Astrocyte (in vitro differentiated cells and primary cell): ENCODE measurements at regions not wholly inside any gene's neighbourhood (a gene's known extent, or its start where the extent isn't known, plus 50 kb on each side); places are given as distances from the start of the nearest gene placed in this dataset.

ENCODE experiments used
- DNase-seq: peaks from one replicate; pipeline ENCODE4 v3.0.0-alpha.2; 2010; ENCODE audit warnings: low read depth
- FAIRE-seq: peaks from 2 replicates; lab custom pipeline; 2011; peaks lifted over from hg19 to GRCh38; lab: Jason Lieb, UNC
- H2AFZ ChIP-seq: 2 replicates; pipeline ENCODE4 v1.6.0; 2012; ENCODE audit warnings: low read depth, low read length, inconsistent platforms
- H3K27ac ChIP-seq: 2 replicates; pipeline ENCODE4 v1.5.1; 2011; ENCODE audit warnings: low read depth, low read length, inconsistent platforms
- H3K27me3 ChIP-seq: 2 replicates; pipeline ENCODE4 v1.6.0; 2011; ENCODE audit warnings: low read length, inconsistent platforms; ENCODE audit not compliant: insufficient read depth
- H3K36me3 ChIP-seq: 2 replicates; pipeline ENCODE4 v1.5.1; 2011; ENCODE audit warnings: low read length, inconsistent platforms; ENCODE audit not compliant: insufficient read depth
- H3K4me1 ChIP-seq: 2 replicates; pipeline ENCODE4 v1.5.1; 2011; ENCODE audit warnings: low read length, inconsistent platforms; ENCODE audit not compliant: insufficient read depth
- H3K4me2 ChIP-seq: 2 replicates; pipeline ENCODE4 v1.6.0; 2012; ENCODE audit warnings: low read length, inconsistent platforms
- H3K4me3 ChIP-seq: 2 replicates; pipeline ENCODE4 v1.5.1; 2011; ENCODE audit warnings: low read depth, mild to moderate bottlenecking, low read length, inconsistent platforms; ENCODE audit not compliant: insufficient read depth
- H3K79me2 ChIP-seq: 2 replicates; pipeline ENCODE4 v1.6.0; 2012; ENCODE audit warnings: mild to moderate bottlenecking, low read length, inconsistent platforms; ENCODE audit not compliant: insufficient read depth
- H3K9ac ChIP-seq: 2 replicates; pipeline ENCODE4 v1.6.0; 2012; ENCODE audit warnings: mild to moderate bottlenecking, low read length, inconsistent platforms
- H3K9me3 ChIP-seq: 2 replicates; pipeline ENCODE4 v1.5.1; 2012; ENCODE audit warnings: low read depth, mild to moderate bottlenecking, low read length, inconsistent platforms; ENCODE audit not compliant: insufficient read depth
- H4K20me1 ChIP-seq: 2 replicates; pipeline ENCODE4 v1.6.0; 2012; ENCODE audit warnings: low read length, inconsistent platforms; ENCODE audit not compliant: insufficient read depth
- H3K27ac Mint-ChIP-seq: one replicate; pipeline ENCODE4 v1.8.0; 2021; ENCODE audit warnings: mild to moderate bottlenecking, mixed read lengths; ENCODE audit not compliant: unreplicated experiment
- H3K27me3 Mint-ChIP-seq: one replicate; pipeline ENCODE4 v1.8.0; 2021; ENCODE audit warnings: low read depth, mixed read lengths; ENCODE audit not compliant: unreplicated experiment
- H3K36me3 Mint-ChIP-seq: one replicate; pipeline ENCODE4 v1.8.0; 2021; ENCODE audit warnings: low read depth, mixed read lengths; ENCODE audit not compliant: unreplicated experiment
- H3K4me1 Mint-ChIP-seq: one replicate; pipeline ENCODE4 v1.8.0; 2021; ENCODE audit warnings: low read depth, mixed read lengths; ENCODE audit not compliant: unreplicated experiment
- H3K4me3 Mint-ChIP-seq: one replicate; pipeline ENCODE4 v1.8.0; 2021; ENCODE audit warnings: mild to moderate bottlenecking, moderate library complexity, mixed read lengths; ENCODE audit not compliant: unreplicated experiment
- H3K9me3 Mint-ChIP-seq: one replicate; pipeline ENCODE4 v1.8.0; 2021; ENCODE audit warnings: mild to moderate bottlenecking, mixed read lengths; ENCODE audit not compliant: unreplicated experiment
- EZH2 ChIP-seq: IDR thresholded peaks from 2 replicates; pipeline ENCODE4 v1.6.1; 2012; ENCODE audit warnings: mild to moderate bottlenecking, low read length, inconsistent platforms; ENCODE audit not compliant: insufficient read depth
- TF ChIP-seq, protein P1 (sequence below): IDR thresholded peaks from 2 replicates; pipeline ENCODE4 v1.5.1; 2011; ENCODE audit warnings: low read depth, mild to moderate bottlenecking, inconsistent platforms, low read length, moderate library complexity; ENCODE audit not compliant: insufficient read depth

DNA sequence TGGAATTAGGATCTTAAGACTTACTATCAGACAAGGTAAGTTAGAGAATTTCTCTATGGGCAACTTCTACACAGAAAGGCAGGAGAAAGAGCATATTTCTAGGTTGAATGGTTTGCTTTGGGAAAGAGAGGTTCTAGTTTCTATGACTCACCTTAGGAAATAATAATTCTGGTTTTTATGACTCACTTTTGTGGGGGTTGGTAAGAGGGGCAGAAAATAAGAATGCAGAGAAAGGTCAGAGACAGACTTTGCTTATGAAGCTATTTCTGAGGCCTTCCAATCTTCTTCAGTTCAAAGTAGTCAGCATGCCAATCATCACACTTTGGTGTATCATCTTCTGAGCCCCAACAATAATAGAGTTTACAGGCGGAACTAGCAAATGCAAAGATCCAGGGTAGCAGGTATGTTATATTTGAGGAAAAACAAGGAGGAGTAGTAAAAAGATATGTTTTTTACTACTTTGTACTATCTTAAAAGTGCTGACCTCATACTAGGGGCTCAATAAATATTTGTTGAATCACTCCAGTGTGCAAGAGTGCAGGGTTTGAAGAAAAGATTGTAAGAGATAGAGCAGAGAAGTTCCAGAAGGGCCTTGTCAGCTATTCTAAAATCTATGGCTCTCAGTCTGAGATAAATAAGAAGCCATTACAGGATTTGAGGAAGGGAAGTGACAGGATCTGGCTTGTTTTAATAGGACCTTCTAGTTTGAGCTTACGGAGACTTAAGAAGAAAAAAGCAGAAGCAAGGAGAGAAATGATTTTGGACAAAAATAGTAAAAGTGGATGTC, 56.7 kb upstream of the LRFN5 start:
- H3K4me3 Mint-ChIP-seq = no peak overlapping the region
- H3K9me3 Mint-ChIP-seq = no peaks in the 10 kb centered on the region
- TF ChIP-seq, protein P1, sequence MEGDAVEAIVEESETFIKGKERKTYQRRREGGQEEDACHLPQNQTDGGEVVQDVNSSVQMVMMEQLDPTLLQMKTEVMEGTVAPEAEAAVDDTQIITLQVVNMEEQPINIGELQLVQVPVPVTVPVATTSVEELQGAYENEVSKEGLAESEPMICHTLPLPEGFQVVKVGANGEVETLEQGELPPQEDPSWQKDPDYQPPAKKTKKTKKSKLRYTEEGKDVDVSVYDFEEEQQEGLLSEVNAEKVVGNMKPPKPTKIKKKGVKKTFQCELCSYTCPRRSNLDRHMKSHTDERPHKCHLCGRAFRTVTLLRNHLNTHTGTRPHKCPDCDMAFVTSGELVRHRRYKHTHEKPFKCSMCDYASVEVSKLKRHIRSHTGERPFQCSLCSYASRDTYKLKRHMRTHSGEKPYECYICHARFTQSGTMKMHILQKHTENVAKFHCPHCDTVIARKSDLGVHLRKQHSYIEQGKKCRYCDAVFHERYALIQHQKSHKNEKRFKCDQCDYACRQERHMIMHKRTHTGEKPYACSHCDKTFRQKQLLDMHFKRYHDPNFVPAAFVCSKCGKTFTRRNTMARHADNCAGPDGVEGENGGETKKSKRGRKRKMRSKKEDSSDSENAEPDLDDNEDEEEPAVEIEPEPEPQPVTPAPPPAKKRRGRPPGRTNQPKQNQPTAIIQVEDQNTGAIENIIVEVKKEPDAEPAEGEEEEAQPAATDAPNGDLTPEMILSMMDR = no peak
- no peak for TF ChIP-seq EZH2
- H3K27ac Mint-ChIP-seq = no peak overlapping the region
- no peaks in the 10 kb centered on the region for H4K20me1 ChIP-seq
- H3K4me1 ChIP-seq = peaks cover 8% of the 10 kb centered on the region
- H3K27me3 ChIP-seq = no peaks in the 10 kb centered on the region
- no peaks in the 10 kb centered on the region for H3K27me3 Mint-ChIP-seq
- H3K9me3 ChIP-seq = no peaks in the 10 kb centered on the region
- no peak overlapping the region for H3K9ac ChIP-seq
- H3K36me3 ChIP-seq = no peaks in the 10 kb centered on the region
- H3K4me2 ChIP-seq = peak overlapping the region; percentile 61
- peak overlapping the region; percentile 62 for H3K27ac ChIP-seq
- DNase-seq (peak; percentile 47), FAIRE-seq (no peak)
- no peaks in the 10 kb centered on the region for H3K36me3 Mint-ChIP-seq
- H3K4me1 Mint-ChIP-seq = no peaks in the 10 kb centered on the region
- H3K79me2 ChIP-seq = no peaks in the 10 kb centered on the region
- H2AFZ ChIP-seq = peak overlapping the region; percentile 3
- no peak overlapping the region for H3K4me3 ChIP-seq

DNA sequence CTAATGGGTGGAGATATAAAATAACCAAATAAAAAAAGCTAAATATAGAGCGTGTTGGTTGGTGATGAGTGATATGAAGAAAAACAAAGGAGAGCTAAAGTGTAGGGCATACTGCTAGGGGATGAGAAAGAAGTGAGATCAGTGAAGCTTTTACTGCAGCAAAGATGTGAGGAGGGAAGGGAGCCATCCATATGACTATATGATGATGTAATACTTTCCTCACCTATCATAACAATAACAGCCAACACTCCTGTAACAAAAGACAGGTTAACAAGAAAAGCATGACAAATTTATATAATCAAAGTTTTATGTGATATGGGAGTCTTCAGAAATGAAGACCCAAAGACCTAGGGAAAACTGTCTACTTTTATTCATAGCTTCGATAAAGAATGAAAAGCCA, 57.4 kb upstream of the LRFN5 start:
- TF ChIP-seq, protein P1 = no peak
- TF ChIP-seq EZH2 = no peak
- Mint-ChIP-seq H3K27me3 (no peaks in the 10 kb centered on the region), H3K4me3 (no peak overlapping the region), H3K36me3 (no peaks in the 10 kb centered on the region), H3K27ac (peak overlapping the region; percentile 5), H3K9me3 (no peaks in the 10 kb centered on the region), H3K4me1 (peaks cover 2% of the 10 kb centered on the region)
- FAIRE-seq (no peak), DNase-seq (no peak)
- Histone ChIP-seq H3K4me2 (peak overlapping the region; percentile 61), H3K36me3 (no peaks in the 10 kb centered on the region), H3K27ac (peak overlapping the region; percentile 62), H3K27me3 (no peaks in the 10 kb centered on the region), H3K79me2 (no peaks in the 10 kb centered on the region), H4K20me1 (no peaks in the 10 kb centered on the region), H3K4me1 (peaks cover 8% of the 10 kb centered on the region), H3K9me3 (no peaks in the 10 kb centered on the region), H2AFZ (no peak overlapping the region), H3K4me3 (no peak overlapping the region), H3K9ac (no peak overlapping the region)

DNA sequence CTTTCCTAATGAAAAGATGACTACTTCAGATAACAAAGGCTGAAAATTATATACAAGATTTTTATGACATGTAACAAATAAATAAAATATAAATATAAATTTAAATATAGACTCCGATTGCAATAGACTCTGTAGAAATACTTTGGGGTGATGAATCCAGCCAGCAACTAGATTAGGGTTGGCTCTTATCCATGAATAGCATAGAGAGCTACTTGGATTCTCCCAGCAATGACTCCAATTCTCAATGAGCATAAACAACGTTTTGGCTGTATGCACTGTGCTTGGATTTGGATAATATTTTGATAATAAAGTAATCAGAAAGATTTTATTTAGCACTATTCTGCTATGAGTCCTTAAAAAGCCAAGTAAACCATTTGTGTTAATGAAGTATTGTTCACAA, 58.0 kb upstream of the LRFN5 start:
- H3K4me2 ChIP-seq = no peak overlapping the region
- no peak overlapping the region for H3K9ac ChIP-seq
- no peak overlapping the region for H3K4me3 ChIP-seq
- H3K79me2 ChIP-seq = no peaks in the 10 kb centered on the region
- no peaks in the 10 kb centered on the region for H3K9me3 ChIP-seq
- Mint-ChIP-seq H3K9me3 (peaks cover 2% of the 10 kb centered on the region), H3K27me3 (no peaks in the 10 kb centered on the region), H3K27ac (no peak overlapping the region), H3K4me1 (peaks cover 2% of the 10 kb centered on the region), H3K4me3 (no peak overlapping the region), H3K36me3 (no peaks in the 10 kb centered on the region)
- no peak for TF ChIP-seq EZH2
- TF ChIP-seq, protein P1 = no peak
- DNase-seq (peak; percentile 19), FAIRE-seq (no peak)
- no peaks in the 10 kb centered on the region for H4K20me1 ChIP-seq
- H2AFZ ChIP-seq = no peak overlapping the region
- no peaks in the 10 kb centered on the region for H3K36me3 ChIP-seq
- H3K4me1 ChIP-seq = peaks cover 8% of the 10 kb centered on the region
- no peak overlapping the region for H3K27ac ChIP-seq
- H3K27me3 ChIP-seq = no peaks in the 10 kb centered on the region
